GM19023 (cell line): ENCODE measurements at regions not wholly inside any gene's neighbourhood (a gene's known extent, or its start where the extent isn't known, plus 50 kb on each side); places are given as distances from the start of the nearest gene placed in this dataset.
"Not testable (repeated sequence)": the region's sequence is repeated elsewhere in the genome, so short reads cannot be mapped to it uniquely, and the experiment has no call there.

Source experiments
- ATAC-seq: cut with Tn5 transposase; IDR thresholded peaks from one replicate; pipeline ENCODE4 v1.9.1; 2021; ENCODE audit warnings: mild to moderate bottlenecking, moderate library complexity; ENCODE audit not compliant: unreplicated experiment

- no peak for ATAC-seq
Measured at GRCh38 chr2:16182841-16183240, 242.5 kb downstream of the MYCN start.

GRCh38 chr2:16182311-16182815 lies 242.0 kb downstream of the MYCN start:
- ATAC-seq = not testable (repeated sequence)

GRCh38 chr2:16181741-16182090 lies 241.4 kb downstream of the MYCN start:
- ATAC-seq = no peak

GRCh38 chr2:16181062-16181740 lies 240.9 kb downstream of the MYCN start:
- ATAC-seq = no peak

- no peak for ATAC-seq
Measured at GRCh38 chr2:16180631-16181030, 240.3 kb downstream of the MYCN start.

GRCh38 chr2:16179701-16180416 lies 239.5 kb downstream of the MYCN start:
- no peak for ATAC-seq

- ATAC-seq = no peak
Measured at GRCh38 chr2:16178551-16179130, 238.3 kb downstream of the MYCN start.

GRCh38 chr2:16177671-16178180 lies 237.4 kb downstream of the MYCN start:
- no peak for ATAC-seq

- ATAC-seq = no peak
Measured at GRCh38 chr2:16176971-16177480, 236.7 kb downstream of the MYCN start.

GRCh38 chr2:16175247-16175825 lies 235.0 kb downstream of the MYCN start:
- ATAC-seq = no peak

GRCh38 chr2:16174693-16175045 lies 234.3 kb downstream of the MYCN start:
- ATAC-seq = no peak

GRCh38 chr2:16173893-16174692 lies 233.7 kb downstream of the MYCN start:
- ATAC-seq = no peak

GRCh38 chr2:16172324-16173175 lies 232.2 kb downstream of the MYCN start:
- ATAC-seq = no peak

GRCh38 chr2:16171425-16171920 lies 231.1 kb downstream of the MYCN start:
- ATAC-seq = no peak

GRCh38 chr2:16170675-16171424 lies 230.5 kb downstream of the MYCN start:
- ATAC-seq = no peak

GRCh38 chr2:16169381-16169960 lies 229.1 kb downstream of the MYCN start:
- ATAC-seq = no peak

GRCh38 chr2:16168506-16169264 lies 228.3 kb downstream of the MYCN start:
- no peak for ATAC-seq
